ENCODE measurements at regions not wholly inside any gene's neighbourhood (a gene's known extent, or its start where the extent isn't known, plus 50 kb on each side); places are given as distances from the start of the nearest gene placed in this dataset.

DNA sequence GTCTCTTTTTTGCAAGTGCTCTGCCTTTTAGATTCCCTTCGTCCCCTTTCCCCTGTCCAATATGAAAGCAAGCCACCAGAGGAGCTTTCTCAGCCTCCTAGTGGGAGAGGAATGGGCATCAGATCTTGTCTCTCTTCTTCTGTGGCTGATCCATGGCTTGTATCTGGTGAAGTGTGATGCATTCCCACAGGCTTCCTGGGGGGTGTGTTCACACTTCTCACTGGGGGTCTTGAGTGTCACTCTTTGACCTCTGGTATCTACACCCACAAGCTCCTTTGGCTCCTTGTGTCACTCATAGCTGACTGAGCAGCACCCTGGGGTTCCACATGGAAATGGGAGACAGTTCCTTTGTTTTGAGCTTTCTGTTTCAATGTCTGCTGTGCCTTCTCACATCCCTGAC is 411.5 kb downstream of the GADD45G start:
- TF ChIP-seq, protein P1, sequence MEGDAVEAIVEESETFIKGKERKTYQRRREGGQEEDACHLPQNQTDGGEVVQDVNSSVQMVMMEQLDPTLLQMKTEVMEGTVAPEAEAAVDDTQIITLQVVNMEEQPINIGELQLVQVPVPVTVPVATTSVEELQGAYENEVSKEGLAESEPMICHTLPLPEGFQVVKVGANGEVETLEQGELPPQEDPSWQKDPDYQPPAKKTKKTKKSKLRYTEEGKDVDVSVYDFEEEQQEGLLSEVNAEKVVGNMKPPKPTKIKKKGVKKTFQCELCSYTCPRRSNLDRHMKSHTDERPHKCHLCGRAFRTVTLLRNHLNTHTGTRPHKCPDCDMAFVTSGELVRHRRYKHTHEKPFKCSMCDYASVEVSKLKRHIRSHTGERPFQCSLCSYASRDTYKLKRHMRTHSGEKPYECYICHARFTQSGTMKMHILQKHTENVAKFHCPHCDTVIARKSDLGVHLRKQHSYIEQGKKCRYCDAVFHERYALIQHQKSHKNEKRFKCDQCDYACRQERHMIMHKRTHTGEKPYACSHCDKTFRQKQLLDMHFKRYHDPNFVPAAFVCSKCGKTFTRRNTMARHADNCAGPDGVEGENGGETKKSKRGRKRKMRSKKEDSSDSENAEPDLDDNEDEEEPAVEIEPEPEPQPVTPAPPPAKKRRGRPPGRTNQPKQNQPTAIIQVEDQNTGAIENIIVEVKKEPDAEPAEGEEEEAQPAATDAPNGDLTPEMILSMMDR (IDR thresholded peaks at IDR 0.05; ENCODE audit: poor library complexity): no peak
- no peak for TF ChIP-seq EZH2 (IDR thresholded peaks at IDR 0.05; ENCODE audit: borderline replicate concordance)

Measured in hepatocyte (in vitro differentiated cells).